Skin of body (tissue), 1 donor: ENCODE measurements at regions not wholly inside any gene's neighbourhood (a gene's known extent, or its start where the extent isn't known, plus 50 kb on each side); places are given as distances from the start of the nearest gene placed in this dataset.
"Not testable (repeated sequence)": the region's sequence is repeated elsewhere in the genome, so short reads cannot be mapped to it uniquely, and the experiment has no call there.

ENCODE experiments used
- DNase-seq: peaks from one replicate; lab custom pipeline; 2025; lab: John Stamatoyannopoulos, UW

DNA sequence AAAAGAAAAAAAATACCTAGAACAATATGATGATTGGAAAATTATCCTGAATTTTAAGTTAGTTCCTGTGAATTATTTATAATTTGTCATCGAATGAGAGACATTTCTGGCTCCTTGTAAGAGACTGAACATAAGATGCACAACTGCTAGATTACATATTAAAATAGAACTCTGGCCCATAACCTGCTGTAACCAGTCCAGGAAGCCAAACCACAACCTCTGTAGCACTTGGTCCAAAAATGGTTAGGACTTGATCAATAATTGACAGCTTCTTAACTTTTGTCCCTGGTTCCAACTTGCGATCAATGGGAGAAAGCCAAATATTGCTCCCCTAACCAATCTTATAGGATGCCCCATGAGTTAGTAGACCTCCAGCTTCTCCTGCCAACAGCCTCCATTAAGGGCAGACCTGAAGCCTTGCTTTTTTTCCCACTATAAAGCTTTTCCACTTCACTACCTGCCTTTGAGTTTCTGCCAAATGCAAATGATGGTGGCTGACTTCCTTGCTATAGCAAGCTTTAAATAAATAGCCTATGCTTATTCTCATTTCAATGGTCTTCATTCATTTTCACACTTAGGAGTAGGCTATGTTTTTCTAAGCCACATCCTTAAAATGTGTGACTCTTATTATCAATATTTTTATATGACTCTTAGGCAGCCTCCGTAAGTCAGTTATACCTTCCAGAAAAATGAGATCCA is 224.0 kb upstream of the ARHGEF26 start:
- no peak for DNase-seq

DNA sequence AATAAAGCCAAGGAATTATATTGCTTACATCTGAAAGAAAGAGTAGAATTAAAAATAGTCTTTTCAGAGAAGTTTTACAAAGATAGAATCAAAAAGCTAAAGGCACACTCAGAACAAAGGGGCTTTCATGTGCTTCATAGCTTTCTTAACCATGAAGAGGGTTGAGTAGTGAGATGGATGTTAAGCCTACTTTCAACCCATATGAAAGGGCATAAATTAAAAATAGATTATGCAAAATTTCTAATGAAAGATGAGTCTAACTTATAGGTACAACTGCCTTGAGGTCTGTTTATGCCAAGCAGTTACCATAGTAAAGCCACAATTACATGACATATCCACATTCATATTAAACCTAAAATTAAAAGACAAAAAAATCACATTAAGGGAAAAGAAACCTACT is 223.3 kb upstream of the ARHGEF26 start:
- DNase-seq: no peak

DNA sequence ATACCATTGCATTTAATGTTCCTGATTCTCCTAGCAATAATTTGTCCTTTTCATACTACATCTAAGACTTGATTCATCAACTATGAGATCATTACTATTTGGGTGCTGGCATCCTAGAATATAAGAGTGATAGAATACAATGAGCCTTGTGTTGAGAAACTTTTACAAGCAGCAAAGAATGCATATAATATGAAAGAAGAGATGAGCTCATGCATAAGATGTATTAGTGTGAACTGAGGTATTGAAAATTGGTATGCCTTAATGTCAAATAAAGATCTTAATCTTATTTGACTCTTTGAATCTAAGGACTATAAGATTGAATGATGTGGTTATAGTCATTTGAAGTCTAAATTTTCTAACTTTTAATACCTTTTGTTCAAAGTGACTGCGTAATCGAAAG is 220.0 kb upstream of the ARHGEF26 start:
- peak; percentile 6 for DNase-seq

DNA sequence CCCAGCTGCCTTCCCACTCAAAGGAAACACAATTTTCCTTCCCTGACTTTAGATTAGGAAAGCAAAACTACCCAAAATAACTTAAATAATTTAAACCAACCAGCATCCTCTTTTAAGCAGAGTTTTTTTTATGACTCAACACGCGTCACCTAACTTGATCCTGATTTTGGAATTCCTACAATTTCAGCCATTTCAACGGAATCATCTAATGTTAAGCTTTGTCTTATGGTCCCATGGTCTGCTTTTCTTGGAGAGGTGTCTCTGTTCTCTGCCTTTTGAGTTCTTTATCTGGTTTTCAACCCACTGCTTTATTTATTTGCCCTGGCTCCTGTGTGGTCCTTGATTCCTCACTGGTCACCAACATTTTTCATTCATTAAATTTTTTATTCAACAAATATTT is 219.2 kb upstream of the ARHGEF26 start:
- DNase-seq: no peak

DNA sequence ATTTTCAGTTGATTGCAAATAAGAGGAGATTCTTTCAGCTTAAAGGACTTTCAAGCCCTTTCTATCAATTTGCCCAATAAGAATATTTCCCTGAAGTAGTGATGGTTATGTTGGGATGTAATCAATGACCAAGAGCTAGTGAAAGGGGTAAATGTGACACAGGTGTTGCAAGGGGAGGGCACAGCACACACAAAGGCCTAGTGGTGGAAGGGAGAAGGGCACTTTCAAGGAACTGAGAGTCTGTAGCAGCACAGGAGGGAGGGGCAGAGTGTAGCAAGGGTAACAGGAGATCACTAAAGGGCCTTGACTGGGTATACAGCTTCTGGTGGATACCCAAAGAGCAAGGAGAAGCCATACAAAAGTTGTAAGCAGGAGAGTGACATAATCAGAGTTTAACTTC is 217.8 kb upstream of the ARHGEF26 start:
- no peak for DNase-seq

DNA sequence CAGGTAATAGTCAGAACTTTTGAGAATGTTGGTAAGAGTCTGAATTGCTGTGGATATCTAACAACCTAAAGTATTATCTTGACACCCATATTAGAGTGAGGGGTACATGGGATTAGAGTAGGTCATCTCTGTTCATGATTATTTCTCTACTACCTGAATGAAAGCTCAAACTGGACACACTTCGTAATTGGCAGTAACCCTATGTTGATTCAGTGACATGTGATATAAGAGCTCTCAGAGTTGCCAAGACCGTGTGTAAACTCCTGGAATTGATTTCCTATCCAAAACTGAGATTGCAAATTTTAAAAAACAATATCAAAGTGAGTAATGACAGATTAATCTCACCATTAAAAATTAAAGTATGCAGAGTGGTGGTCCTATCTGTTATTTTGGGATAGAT is 214.8 kb upstream of the ARHGEF26 start:
- DNase-seq: no peak

DNA sequence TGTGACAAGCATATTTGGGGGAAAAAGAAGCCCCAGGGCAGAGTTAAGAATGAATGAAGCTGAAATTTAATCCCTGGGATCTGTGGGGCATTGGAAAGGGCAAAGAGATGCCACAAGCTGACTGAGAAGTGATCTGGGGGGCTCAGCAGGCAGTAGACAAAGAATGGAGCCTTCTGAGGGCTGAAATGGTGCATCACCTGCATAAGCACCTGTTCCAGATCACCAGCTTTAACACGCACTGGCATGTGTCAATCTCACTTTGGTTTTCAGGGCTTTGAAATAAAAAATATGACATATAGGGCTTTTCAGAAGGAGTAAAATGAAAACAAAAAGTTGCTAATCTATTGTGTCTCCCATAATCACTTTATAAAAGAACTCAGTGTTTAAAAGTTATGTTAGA is 210.8 kb upstream of the ARHGEF26 start:
- no peak for DNase-seq

DNA sequence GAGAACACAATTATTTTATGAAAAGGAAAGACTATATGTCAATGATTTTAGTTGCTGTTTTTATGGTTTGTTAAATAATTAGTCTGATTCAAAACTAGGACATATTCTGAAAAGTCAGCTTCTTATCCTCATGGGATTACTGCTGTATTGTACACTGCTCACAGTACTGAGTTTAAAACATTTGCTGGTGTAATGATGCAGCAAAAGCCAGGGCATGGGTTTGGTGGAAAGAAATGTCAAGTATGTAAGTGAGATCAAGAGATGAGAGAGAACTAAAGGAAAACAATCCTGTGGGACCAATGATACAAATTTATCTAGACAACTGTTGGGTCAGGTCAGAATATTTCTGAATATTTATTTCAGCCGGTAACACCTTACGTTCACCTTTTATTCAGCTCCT is 210.1 kb upstream of the ARHGEF26 start:
- DNase-seq: no peak

DNA sequence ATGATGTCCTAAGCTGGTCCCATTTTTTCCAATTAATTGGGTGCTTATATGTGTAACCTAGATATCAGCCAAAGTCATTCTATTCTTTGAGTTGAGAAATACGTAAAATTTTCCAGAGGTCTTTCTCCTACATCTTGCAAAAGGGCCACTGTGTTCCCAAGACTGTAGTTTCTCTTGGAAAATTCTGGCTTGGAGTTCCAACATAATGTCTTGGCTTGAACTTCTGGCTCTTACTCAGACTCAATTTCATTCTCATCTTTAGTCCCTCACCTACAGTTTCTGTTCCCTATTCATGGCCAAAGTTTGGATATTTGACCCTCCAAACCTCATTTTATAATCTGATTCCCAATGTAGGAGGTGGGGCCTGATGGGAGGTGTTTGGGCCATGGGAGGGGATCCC is 201.4 kb upstream of the ARHGEF26 start:
- peak; percentile 57 for DNase-seq

DNA sequence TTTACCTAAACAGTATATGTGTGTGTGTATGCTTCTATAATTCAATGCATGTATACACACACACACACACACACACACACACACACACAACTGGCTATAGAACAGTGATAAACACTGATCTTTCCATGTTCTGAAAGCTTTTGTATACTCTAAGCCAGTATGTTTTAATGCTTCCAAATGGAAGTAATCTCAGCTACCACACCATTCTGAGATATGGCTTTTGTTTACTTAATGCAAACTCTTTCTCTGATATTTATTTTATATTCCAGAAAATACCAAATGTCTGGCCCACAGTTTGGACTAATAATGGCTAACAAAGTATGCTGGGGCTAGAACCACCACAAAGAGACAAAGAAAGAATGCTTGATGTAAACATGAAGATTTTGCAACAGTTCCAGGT is 199.4 kb upstream of the ARHGEF26 start:
- no peak for DNase-seq

DNA sequence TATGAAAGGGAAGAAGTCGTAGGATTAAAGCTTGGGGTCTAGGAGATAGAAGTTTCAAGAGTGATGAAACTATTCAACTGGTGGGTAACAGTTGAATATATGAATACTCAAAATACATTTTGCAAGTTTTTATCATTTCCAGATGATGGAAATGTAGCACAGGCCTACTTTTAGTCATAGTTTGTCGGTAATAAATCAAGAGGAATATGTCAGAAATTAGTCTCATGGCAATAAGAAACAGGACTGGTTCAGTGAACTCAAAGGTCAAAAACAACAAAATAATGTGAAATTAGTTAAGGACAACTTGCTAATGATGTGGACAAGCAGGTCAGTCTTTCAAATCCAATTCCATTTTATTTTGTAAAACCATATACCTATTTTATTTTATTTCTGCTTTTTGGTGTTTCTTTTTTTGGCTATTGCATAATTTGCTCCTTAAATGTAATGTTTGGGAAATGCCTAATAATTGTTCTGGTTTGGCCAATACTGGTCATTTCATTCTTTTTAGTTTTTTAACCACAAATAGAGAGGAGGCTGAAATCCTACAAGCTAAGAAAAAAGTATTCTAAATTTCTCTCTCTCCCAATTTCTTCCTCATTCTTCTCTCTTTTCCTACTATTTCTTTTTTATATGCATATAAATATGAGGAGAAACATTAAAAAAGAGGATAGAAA is 195.2 kb upstream of the ARHGEF26 start:
- DNase-seq: peak; percentile 59

DNA sequence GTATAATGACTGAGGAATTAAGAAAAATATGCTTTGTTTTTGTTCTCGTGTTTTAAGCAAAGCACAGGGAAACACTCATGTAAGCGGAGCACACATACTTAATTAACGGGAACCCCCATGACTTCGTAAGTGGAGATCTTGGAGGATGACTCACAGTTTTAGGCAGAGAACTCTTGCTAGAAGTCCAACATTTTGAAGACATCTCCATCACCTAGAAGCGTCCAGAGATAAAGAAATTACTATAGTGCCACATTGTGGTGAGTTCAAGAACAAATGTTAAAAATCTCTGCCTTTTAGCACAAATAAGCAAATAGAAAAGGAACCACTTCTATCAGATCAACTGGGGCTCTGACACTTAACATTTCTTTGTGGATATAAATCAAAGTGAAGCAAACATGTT is 194.1 kb upstream of the ARHGEF26 start:
- peak; percentile 84 for DNase-seq

DNA sequence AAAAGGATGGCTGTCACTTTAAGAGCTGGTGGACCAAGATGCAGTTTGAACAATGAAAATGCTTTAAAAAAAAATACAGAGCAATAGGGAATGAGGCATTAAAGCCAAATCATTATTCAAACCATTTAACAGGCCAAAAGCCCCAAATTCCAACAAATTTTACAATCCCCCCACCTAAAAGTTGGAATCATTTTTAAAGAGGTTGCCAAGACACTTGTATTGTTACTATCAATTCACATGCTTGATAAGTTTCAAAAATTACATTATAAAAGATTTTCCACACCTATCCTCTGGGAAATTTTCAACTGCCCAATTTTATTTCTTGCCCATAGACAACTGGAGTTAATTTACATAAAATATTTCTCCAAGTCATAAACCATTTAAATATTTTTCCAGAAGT is 192.3 kb upstream of the ARHGEF26 start:
- DNase-seq: peak; percentile 90

DNA sequence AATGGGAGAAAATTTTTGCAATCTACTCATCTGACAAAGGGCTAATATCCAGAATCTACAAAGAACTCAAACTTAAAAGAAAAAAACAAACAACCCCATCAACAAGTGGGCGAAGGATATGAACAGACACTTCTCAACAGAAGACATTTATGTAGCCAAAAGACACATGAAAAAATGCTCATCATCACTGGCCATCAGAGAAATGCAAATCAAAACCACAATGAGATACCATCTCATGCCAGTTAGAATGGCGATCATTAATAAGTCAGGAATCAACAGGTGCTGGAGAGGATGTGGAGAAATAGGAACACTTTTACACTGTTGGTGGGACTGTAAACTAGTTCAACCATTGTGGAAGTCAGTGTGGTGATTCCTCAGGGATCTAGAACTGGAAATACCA is 187.7 kb upstream of the ARHGEF26 start:
- not testable (repeated sequence) for DNase-seq

DNA sequence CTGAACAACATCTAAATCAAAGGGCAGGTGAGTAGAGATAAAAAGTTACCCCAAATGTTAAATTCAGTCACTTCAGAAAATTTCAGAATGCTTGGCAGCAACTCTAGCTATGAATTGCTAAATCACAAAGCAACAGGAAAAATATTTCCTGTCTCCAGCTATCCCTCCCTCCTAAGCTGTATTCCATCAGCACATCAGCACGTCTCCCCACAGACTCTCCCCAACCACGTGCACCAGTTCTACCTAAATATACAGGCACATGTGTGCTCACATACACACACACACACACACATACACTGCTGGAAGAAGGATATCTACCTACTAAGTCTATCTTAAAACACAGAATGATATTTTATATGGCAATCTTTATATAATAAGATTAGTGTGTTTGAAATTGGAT is 177.1 kb upstream of the ARHGEF26 start:
- peak; percentile 39 for DNase-seq

DNA sequence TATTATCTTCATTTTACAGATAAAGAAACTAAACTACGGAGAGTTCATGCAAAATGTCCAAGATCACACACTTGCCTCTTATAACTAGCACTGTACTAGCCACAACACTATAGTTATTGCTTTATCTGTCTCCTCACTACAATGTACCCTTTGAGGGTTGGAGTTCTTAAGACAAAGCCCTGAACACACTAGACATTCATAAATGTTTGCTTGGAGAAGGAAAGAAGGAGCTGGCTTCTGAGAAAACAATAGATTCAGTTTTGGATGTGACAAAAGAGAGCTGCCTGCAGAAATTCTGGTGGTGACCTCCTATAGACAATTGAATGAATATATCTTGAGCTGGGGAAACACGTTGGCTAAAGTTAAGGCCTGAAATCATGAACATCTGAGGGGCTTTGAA is 169.9 kb upstream of the ARHGEF26 start:
- DNase-seq: no peak

DNA sequence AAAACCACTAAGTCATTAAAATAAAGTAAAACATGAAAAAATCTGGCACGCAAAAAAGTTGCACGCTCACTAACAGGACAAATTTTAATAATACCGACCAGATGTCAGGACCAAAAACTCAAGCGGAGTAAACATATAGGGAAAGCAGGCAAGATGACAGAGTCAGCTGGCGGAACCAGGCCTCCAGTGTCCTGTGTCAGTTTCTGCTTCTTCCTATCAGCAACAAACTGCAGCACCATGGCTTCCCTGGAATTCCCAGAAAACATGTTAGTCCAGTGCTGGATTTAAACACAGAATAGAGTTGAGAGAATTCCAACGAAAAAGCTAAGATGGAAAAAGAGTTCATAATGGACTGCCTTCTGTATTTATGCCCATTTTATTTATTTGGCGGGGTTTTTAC is 169.1 kb upstream of the ARHGEF26 start:
- no peak for DNase-seq

DNA sequence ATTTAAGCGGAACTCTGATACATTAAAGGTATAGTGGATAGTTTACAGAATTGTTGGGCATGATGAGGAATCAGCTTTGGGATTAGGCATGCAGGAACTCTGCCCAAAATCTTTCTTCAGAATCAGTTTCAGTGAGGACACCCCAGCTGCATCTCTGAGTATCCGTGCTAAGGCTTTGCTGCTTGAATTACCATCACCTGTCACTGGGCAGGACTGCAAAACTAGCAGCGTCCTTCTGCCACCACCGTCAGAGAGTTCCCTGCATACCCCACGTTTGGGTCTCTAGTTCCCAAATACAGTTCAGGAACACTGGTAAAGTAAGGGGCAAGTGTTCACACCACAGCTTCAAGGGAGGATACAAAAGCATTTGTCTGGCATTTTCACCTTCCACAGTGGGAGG is 164.6 kb upstream of the ARHGEF26 start:
- no peak for DNase-seq

DNA sequence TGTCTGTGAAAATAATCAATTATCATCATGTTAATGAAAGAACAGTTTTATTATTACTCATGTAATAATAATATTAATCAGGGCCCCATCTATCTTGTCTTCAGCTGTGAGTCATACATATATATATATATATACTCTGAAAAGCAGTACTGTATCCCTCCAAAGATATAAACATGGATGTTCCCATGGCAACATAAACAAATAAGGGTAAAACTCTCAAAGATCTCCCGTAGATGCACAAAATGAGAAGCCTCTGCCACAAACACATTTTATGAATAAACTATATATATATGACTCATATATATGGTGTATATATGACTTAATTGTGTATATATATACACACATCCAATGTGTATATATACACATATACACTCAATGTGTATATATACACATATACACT is 163.8 kb upstream of the ARHGEF26 start:
- no peak for DNase-seq

DNA sequence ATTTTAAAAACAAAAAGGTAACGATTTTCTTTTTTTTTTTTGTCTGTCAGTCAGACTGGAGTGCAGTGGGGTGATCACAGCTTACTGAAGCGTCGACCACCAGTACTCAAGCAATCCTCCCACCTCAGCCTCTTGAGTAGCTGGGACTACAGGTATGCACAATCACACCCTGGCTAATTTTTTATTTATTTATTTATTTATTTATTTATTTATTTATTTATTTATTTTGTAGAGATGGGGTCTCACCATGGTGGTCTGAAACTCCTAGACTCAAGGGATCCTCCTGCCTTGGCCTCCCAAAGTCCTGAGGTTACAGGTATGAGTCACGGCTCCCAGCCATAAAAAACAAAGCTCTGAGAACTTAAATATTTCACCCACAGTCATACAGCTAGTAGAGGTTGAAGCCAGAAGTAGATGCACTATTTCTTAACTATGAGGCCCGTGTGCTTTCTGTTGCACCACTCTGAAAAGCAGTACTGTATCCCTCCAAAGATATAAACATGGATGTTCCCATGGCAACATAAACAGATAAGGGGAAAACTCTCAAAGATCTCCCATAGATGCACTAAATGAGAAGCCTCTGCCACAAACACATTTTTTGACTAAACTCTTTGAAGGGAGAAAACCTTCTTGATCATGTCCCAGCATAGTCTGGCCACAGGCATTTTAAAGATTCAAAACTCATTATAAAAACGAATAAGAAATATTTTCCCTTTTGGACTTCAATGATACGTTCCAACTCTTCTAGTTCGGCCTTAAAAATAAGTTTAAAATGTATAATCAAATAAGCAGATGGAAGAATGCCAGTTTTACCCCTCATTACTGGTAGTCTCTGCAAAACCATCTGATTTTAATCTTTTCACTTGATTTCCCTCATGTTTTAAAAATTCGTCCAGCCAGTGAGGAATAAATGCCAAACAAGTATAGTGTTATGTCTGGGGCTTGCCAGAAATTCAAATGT is 162.3 kb upstream of the ARHGEF26 start:
- DNase-seq: peak; percentile 95

DNA sequence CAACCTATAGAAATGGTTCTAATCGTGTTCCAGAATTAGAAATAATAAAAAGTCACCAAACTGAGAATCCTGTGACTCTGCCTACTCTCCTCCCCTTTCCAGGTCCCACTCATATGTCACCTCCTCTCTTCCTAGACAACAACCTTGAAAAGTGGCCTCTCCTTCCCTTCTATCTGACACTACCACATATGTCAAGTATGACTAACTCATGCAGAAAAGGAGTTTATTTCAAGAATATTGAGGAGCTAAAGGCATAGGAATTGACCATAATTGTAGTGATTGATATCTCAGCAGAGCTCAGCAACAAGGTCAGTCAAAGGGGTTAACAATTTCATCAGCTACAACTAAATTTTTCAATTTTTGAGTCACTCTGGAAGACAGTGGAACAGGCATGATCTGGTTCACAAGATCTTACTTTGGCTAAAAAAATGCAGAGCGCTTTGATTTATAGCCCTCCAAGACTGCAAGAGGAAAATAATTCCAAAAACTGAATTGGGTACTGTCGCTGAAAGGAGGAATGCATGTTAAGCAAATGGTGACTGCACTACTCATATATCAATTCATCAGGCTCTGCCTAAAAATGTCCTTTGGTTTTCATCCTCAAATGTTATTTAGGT is 160.6 kb upstream of the ARHGEF26 start:
- DNase-seq: peak; percentile 78

DNA sequence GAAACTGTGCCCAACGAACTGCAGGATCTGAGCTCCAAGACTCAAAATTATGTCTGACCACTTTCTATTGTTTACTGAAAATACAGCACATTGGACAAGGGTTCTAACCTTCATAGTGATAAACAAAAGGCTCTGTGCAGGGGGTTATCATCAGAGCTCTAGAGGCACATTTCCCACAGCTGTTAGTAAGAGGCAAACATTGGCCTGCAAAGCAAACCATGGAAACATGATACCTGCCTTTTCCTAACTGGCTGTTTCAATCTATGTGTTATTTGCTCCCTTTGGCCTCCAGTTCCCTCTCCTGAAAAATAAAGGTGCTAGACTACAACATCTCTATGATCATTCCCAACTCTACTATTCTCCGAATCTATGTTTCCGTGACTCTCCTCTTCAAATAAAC is 159.7 kb upstream of the ARHGEF26 start:
- DNase-seq: peak; percentile 63
